Stomach (tissue), 8 donors: ENCODE measurements at regions not wholly inside any gene's neighbourhood (a gene's known extent, or its start where the extent isn't known, plus 50 kb on each side); places are given as distances from the start of the nearest gene placed in this dataset.

Source experiments
- DNase-seq, 2 donors: peaks; one replicate each; pipeline versions ENCODE4 v3.0.0 to v3.0.0-alpha.2; 2013 to 2019
- H3K27ac ChIP-seq, 5 donors: fragments of 200-600 bp in 4 of 5; sonication (generic) in 4 of 5; one replicate each; pipeline ENCODE4 v1.5.1; 2013 to 2019; ENCODE audit warnings: mild to moderate bottlenecking in 1 of 5, moderate library complexity in 1 of 5
- H3K27me3 ChIP-seq, 3 donors: fragments of 200-600 bp; sonication (generic); one replicate each; pipeline ENCODE4 v1.5.1; 2017 to 2019; ENCODE audit warnings: mixed run types in 1 of 3
- H3K36me3 ChIP-seq, 4 donors: fragments of 200-600 bp; sonication (generic); 1 replicate in 3 of 4; 2 replicates in 1 of 4; pipeline ENCODE4 v1.5.1; 2016 to 2019
- H3K4me1 ChIP-seq, 4 donors: fragments of 200-600 bp; sonication (generic); one replicate each; pipeline ENCODE4 v1.5.1; 2016 to 2019
- H3K4me3 ChIP-seq, 4 donors: fragments of 200-600 bp; sonication (generic) in 3 of 4; one replicate each; pipeline ENCODE4 v1.5.1; 2016 to 2019; ENCODE audit warnings: mild to moderate bottlenecking in 1 of 4
- H3K9me3 ChIP-seq, 4 donors: fragments of 200-600 bp; sonication (generic); one replicate each; pipeline ENCODE4 v1.5.1; 2016 to 2019
- EP300 ChIP-seq: sonication (generic); formaldehyde crosslinking; IDR thresholded peaks from one replicate; pipeline ENCODE4 v1.6.1; 2017; ENCODE audit warnings: antibody characterized with exemption
- POLR2A ChIP-seq, 4 donors: fragments of 450-650 bp; IDR thresholded peaks; one replicate each; pipeline ENCODE4 v1.6.1; 2016; ENCODE audit warnings: antibody characterized with exemption in 4 of 4, control low read depth in 2 of 4, mild to moderate bottlenecking in 1 of 4, moderate library complexity in 1 of 4
- POLR2AphosphoS5 ChIP-seq, 3 donors: sonication (generic); formaldehyde crosslinking; IDR thresholded peaks; one replicate each; pipeline ENCODE4 v1.6.1; 2016; ENCODE audit warnings: antibody characterized with exemption in 3 of 3
- WGBS, 5 donors: extraction: QIAGEN DNeasy Blood & Tissue Kit in 3 of 5; methylation state at CpG; one replicate each; pipeline versions ENCODE4 v1.1.5 to v1.1.7; 2013 to 2018; 5-methylcytosine and 5-hydroxymethylcytosine counted together
- intact Hi-C: fragments of 100-400 bp; cut with DNase I; formaldehyde crosslinking; loops from one replicate; pipeline ENCODE4 v1.15.1; 2023; ENCODE audit warnings: low total_unique reads
- TF ChIP-seq, protein P1 (sequence below), 7 experiments: fragments of 450-650 bp in 4 of 7; fragments of 200-600 bp in 3 of 7; sonication (generic) in 3 of 7; IDR thresholded peaks; one replicate each; pipeline ENCODE4 v1.5.1; 2016 to 2019; ENCODE audit warnings: antibody characterized with exemption in 7 of 7, control low read depth in 2 of 7, mild to moderate bottlenecking in 1 of 7
- donor health status: healthy with polysubstance abuse.
- donor health status: Bipolar disorder and iron deficiency.
- donor health status: healthy.

- H3K4me3 ChIP-seq, result no peak overlapping the region
- H3K4me1 ChIP-seq, result no peaks in the 10 kb centered on the region
- H3K9me3 ChIP-seq, result peaks cover 0 to 34% (median 8%) of the 10 kb centered on the region in 4 donors
- WGBS, 5 donors, result 67 to 92% (median 83%) methylated on average over 2 of the region's 2 CpGs
- TF ChIP-seq POLR2AphosphoS5 (IDR thresholded peaks at IDR 0.05), result no peak
- H3K27me3 ChIP-seq, result no peaks in the 10 kb centered on the region
- no peak overlapping the region for H3K27ac ChIP-seq
- H3K36me3 ChIP-seq, result no peaks in the 10 kb centered on the region
- intact Hi-C loops, result no loop called here
- no peak for DNase-seq
Observed at GRCh38 chr16:76052725-76053124, 224.5 kb upstream of the CNTNAP4 start.

GRCh38 chr16:76059186-76059585 lies 218.0 kb upstream of the CNTNAP4 start:
- TF ChIP-seq EP300, result no peak
- TF ChIP-seq, protein P1, sequence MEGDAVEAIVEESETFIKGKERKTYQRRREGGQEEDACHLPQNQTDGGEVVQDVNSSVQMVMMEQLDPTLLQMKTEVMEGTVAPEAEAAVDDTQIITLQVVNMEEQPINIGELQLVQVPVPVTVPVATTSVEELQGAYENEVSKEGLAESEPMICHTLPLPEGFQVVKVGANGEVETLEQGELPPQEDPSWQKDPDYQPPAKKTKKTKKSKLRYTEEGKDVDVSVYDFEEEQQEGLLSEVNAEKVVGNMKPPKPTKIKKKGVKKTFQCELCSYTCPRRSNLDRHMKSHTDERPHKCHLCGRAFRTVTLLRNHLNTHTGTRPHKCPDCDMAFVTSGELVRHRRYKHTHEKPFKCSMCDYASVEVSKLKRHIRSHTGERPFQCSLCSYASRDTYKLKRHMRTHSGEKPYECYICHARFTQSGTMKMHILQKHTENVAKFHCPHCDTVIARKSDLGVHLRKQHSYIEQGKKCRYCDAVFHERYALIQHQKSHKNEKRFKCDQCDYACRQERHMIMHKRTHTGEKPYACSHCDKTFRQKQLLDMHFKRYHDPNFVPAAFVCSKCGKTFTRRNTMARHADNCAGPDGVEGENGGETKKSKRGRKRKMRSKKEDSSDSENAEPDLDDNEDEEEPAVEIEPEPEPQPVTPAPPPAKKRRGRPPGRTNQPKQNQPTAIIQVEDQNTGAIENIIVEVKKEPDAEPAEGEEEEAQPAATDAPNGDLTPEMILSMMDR (IDR thresholded peaks at IDR 0.05), result no peak
- no peak for TF ChIP-seq POLR2A (IDR thresholded peaks at IDR 0.05)
- no peak for TF ChIP-seq POLR2AphosphoS5 (IDR thresholded peaks at IDR 0.05)
- 73 to 88% (median 80%) methylated on average over 3 of the region's 3 CpGs for WGBS, 5 donors
- H3K36me3 ChIP-seq, result no peaks in the 10 kb centered on the region

GRCh38 chr16:76059701-76060100 lies 217.5 kb upstream of the CNTNAP4 start:
- H3K4me1 ChIP-seq, result no peaks in the 10 kb centered on the region
- H3K4me3 ChIP-seq, result no peak overlapping the region
- no peaks in the 10 kb centered on the region for H3K36me3 ChIP-seq
- intact Hi-C loops, result no loop called here
- peaks cover 0 to 10% (median 3%) of the 10 kb centered on the region in 4 donors for H3K9me3 ChIP-seq
- no peak for DNase-seq
- no peak overlapping the region for H3K27ac ChIP-seq
- TF ChIP-seq, protein P1 (IDR thresholded peaks at IDR 0.05), result no peak
- TF ChIP-seq EP300, result no peak
- TF ChIP-seq POLR2A (IDR thresholded peaks at IDR 0.05), result no peak
- no peaks in the 10 kb centered on the region for H3K27me3 ChIP-seq
- WGBS, 5 donors, result 66 to 83% (median 72%) methylated on average over 2 of the region's 2 CpGs

More at GRCh38 chr16:76059186-76059585, 218.0 kb upstream of the CNTNAP4 start:
- intact Hi-C loops, result no loop called here
- H3K4me1 ChIP-seq, result no peaks in the 10 kb centered on the region
- H3K4me3 ChIP-seq, result no peak overlapping the region
- H3K27me3 ChIP-seq, result no peaks in the 10 kb centered on the region
- H3K27ac ChIP-seq, result no peak overlapping the region
- peaks cover 0 to 10% (median 4%) of the 10 kb centered on the region in 4 donors for H3K9me3 ChIP-seq
- no peak for DNase-seq

GRCh38 chr16:76071690-76072089 lies 205.5 kb upstream of the CNTNAP4 start:
- H3K27ac ChIP-seq, result no peak overlapping the region
- no peaks in the 10 kb centered on the region for H3K36me3 ChIP-seq
- TF ChIP-seq POLR2A (IDR thresholded peaks at IDR 0.05) (no peak), EP300 (no peak), POLR2AphosphoS5 (IDR thresholded peaks at IDR 0.05) (no peak)
- TF ChIP-seq, protein P1 (IDR thresholded peaks at IDR 0.05), result no peak
- no peaks in the 10 kb centered on the region for H3K27me3 ChIP-seq
- H3K4me3 ChIP-seq, result no peak overlapping the region
- no peaks in the 10 kb centered on the region for H3K9me3 ChIP-seq
- 60 to 86% (median 71%) methylated on average over 2 of the region's 2 CpGs for WGBS, 5 donors
- no peak for DNase-seq
- H3K4me1 ChIP-seq, result no peaks in the 10 kb centered on the region
- intact Hi-C loops, result no loop called here

GRCh38 chr16:76081967-76082366 lies 195.2 kb upstream of the CNTNAP4 start:
- 35 to 52% (median 41%) methylated on average over 6 of the region's 6 CpGs for WGBS, 5 donors

More at GRCh38 chr16:76081967-76082366, 195.2 kb upstream of the CNTNAP4 start:
- Histone ChIP-seq H3K4me1 (no peaks in the 10 kb centered on the region), H3K27me3 (no peaks in the 10 kb centered on the region), H3K27ac (no peak overlapping the region), H3K4me3 (no peak overlapping the region), H3K9me3 (no peaks in the 10 kb centered on the region), H3K36me3 (no peaks in the 10 kb centered on the region)
- TF ChIP-seq EP300, result no peak
- TF ChIP-seq, protein P1 (IDR thresholded peaks at IDR 0.05), result no peak
- TF ChIP-seq POLR2AphosphoS5 (IDR thresholded peaks at IDR 0.05), result no peak
- no peak for TF ChIP-seq POLR2A (IDR thresholded peaks at IDR 0.05)
- DNase-seq, result no peak
- intact Hi-C loops, result no loop called here
